ENCODE measurements at regions not wholly inside any gene's neighbourhood (a gene's known extent, or its start where the extent isn't known, plus 50 kb on each side); places are given as distances from the start of the nearest gene placed in this dataset.

GRCh38 chr1:99527545-99527944 is 118.4 kb upstream of the PALMD start:
- DNase-seq (ENCODE audit: low read depth): peak; percentile 6
- TF ChIP-seq CTCF (IDR thresholded peaks at IDR 0.05; ENCODE audit: insufficient read depth, low read length): no peak
- H3K4me3 ChIP-seq (ENCODE audit: low read depth, low read length): no peak overlapping the region

GRCh38 chr1:99529002-99529401 is 116.9 kb upstream of the PALMD start:
- no peak for DNase-seq (ENCODE audit: low read depth)
- TF ChIP-seq CTCF (IDR thresholded peaks at IDR 0.05; ENCODE audit: insufficient read depth, low read length): no peak
- H3K4me3 ChIP-seq (ENCODE audit: low read depth, low read length): no peak overlapping the region

- no peak for DNase-seq (ENCODE audit: low read depth)
- no peak for TF ChIP-seq CTCF (IDR thresholded peaks at IDR 0.05; ENCODE audit: insufficient read depth, low read length)
- H3K4me3 ChIP-seq (ENCODE audit: low read depth, low read length): no peak overlapping the region
Observed at GRCh38 chr1:99531578-99532275, 114.2 kb upstream of the PALMD start.

- H3K4me3 ChIP-seq (ENCODE audit: low read depth, low read length): no peak overlapping the region
- no peak for DNase-seq (ENCODE audit: low read depth)
- TF ChIP-seq CTCF (IDR thresholded peaks at IDR 0.05; ENCODE audit: insufficient read depth, low read length): no peak
Observed at GRCh38 chr1:99532276-99532580, 113.7 kb upstream of the PALMD start.

GRCh38 chr1:99533909-99534637 is 111.8 kb upstream of the PALMD start:
- no peak for TF ChIP-seq CTCF (IDR thresholded peaks at IDR 0.05; ENCODE audit: insufficient read depth, low read length)
- no peak overlapping the region for H3K4me3 ChIP-seq (ENCODE audit: low read depth, low read length)
- DNase-seq (ENCODE audit: low read depth): no peak

- no peak for TF ChIP-seq CTCF (IDR thresholded peaks at IDR 0.05; ENCODE audit: insufficient read depth, low read length)
- H3K4me3 ChIP-seq (ENCODE audit: low read depth, low read length): no peak overlapping the region
- DNase-seq (ENCODE audit: low read depth): no peak
Observed at GRCh38 chr1:99534638-99534930, 111.3 kb upstream of the PALMD start.
